HT1080 (cell line): ENCODE measurements at regions not wholly inside any gene's neighbourhood (a gene's known extent, or its start where the extent isn't known, plus 50 kb on each side); places are given as distances from the start of the nearest gene placed in this dataset.
A peak's percentile ranks its signal among the peaks of the same experiment; 100 is the strongest.

Experiments used
- DNase-seq: peaks from one replicate; pipeline ENCODE4 v3.0.0-alpha.2; 2015; ENCODE audit warnings: low read depth

- DNase-seq = peak; percentile 10
Observed at GRCh38 chr5:124584991-124585715, 161.3 kb downstream of the ZNF608 start.

GRCh38 chr5:124583469-124584350 is 162.7 kb downstream of the ZNF608 start:
- DNase-seq = peak; percentile 89

- no peak for DNase-seq
Observed at GRCh38 chr5:124582561-124582840, 163.9 kb downstream of the ZNF608 start.

GRCh38 chr5:124581738-124582560 is 164.5 kb downstream of the ZNF608 start:
- DNase-seq = no peak

- no peak for DNase-seq
Observed at GRCh38 chr5:124580925-124581737, 165.3 kb downstream of the ZNF608 start.

- no peak for DNase-seq
Observed at GRCh38 chr5:124580512-124580911, 165.9 kb downstream of the ZNF608 start.

GRCh38 chr5:124576848-124577409 is 169.5 kb downstream of the ZNF608 start:
- no peak for DNase-seq

GRCh38 chr5:124575725-124576124 is 170.7 kb downstream of the ZNF608 start:
- DNase-seq = no peak

GRCh38 chr5:124574521-124575436 is 171.7 kb downstream of the ZNF608 start:
- no peak for DNase-seq

- no peak for DNase-seq
Observed at GRCh38 chr5:124572971-124573370, 173.5 kb downstream of the ZNF608 start.

- no peak for DNase-seq
Observed at GRCh38 chr5:124570285-124571035, 176.0 kb downstream of the ZNF608 start.

GRCh38 chr5:124566875-124567450 is 179.5 kb downstream of the ZNF608 start:
- DNase-seq = no peak

GRCh38 chr5:124561451-124561850 is 185.0 kb downstream of the ZNF608 start:
- peak; percentile 13 for DNase-seq

- DNase-seq = no peak
Observed at GRCh38 chr5:124560370-124560769, 186.1 kb downstream of the ZNF608 start.

GRCh38 chr5:124557761-124558160 is 188.7 kb downstream of the ZNF608 start:
- DNase-seq = no peak

- no peak for DNase-seq
Observed at GRCh38 chr5:124554746-124555578, 191.5 kb downstream of the ZNF608 start.

GRCh38 chr5:124553911-124554310 is 192.5 kb downstream of the ZNF608 start:
- no peak for DNase-seq

- DNase-seq = no peak
Observed at GRCh38 chr5:124552526-124552925, 193.9 kb downstream of the ZNF608 start.
